ENCODE measurements at regions not wholly inside any gene's neighbourhood (a gene's known extent, or its start where the extent isn't known, plus 50 kb on each side); places are given as distances from the start of the nearest gene placed in this dataset.

- no peak for DNase-seq (ENCODE audit: low read depth in 1 of 2, low spot score in 2 of 2)
- H3K36me3 ChIP-seq: no peaks in the 10 kb centered on the region
- H3K4me1 ChIP-seq (replicated peaks): peaks cover 23% of the 10 kb centered on the region
- no peaks in the 10 kb centered on the region for H3K9me3 ChIP-seq (replicated peaks)
- H3K27me3 ChIP-seq (replicated peaks): no peaks in the 10 kb centered on the region
- H3K27ac ChIP-seq: no peak overlapping the region
- H3K4me3 ChIP-seq: no peak overlapping the region
Measured at GRCh38 chr2:8146132-8147005, 535.5 kb upstream of the ID2 start.

GRCh38 chr2:8148260-8149006 lies 533.4 kb upstream of the ID2 start:
- DNase-seq (ENCODE audit: low read depth in 1 of 2, low spot score in 2 of 2): peak; percentile 59 to 60
- Histone ChIP-seq H3K36me3 (no peaks in the 10 kb centered on the region), H3K9me3 (replicated peaks) (no peaks in the 10 kb centered on the region), H3K27ac (peak overlapping the region; percentile 50), H3K4me3 (no peak overlapping the region), H3K4me1 (replicated peaks) (peaks cover 23% of the 10 kb centered on the region), H3K27me3 (replicated peaks) (no peaks in the 10 kb centered on the region)

- Histone ChIP-seq H3K9me3 (replicated peaks) (no peaks in the 10 kb centered on the region), H3K27ac (0 out of 2 replicates have a peak overlapping the region, but pooled peaks have one; percentile 50), H3K36me3 (no peaks in the 10 kb centered on the region), H3K27me3 (replicated peaks) (no peaks in the 10 kb centered on the region), H3K4me1 (replicated peaks) (peaks cover 23% of the 10 kb centered on the region), H3K4me3 (no peak overlapping the region)
- DNase-seq (ENCODE audit: low read depth in 1 of 2, low spot score in 2 of 2): no peak
Measured at GRCh38 chr2:8149007-8149405, 532.9 kb upstream of the ID2 start.

- peaks cover 28% of the 10 kb centered on the region for H3K4me1 ChIP-seq (replicated peaks)
- H3K4me3 ChIP-seq: no peak overlapping the region
- H3K27ac ChIP-seq: no peak overlapping the region
- H3K36me3 ChIP-seq: no peaks in the 10 kb centered on the region
- DNase-seq (ENCODE audit: low read depth in 1 of 2, low spot score in 2 of 2): peak in 1 of 2 experiments; percentile 14
- no peaks in the 10 kb centered on the region for H3K9me3 ChIP-seq (replicated peaks)
- H3K27me3 ChIP-seq (replicated peaks): no peaks in the 10 kb centered on the region
Measured at GRCh38 chr2:8149985-8150539, 531.8 kb upstream of the ID2 start.

GRCh38 chr2:8151888-8152287 lies 530.0 kb upstream of the ID2 start:
- Histone ChIP-seq H3K4me3 (no peak overlapping the region), H3K27me3 (replicated peaks) (no peaks in the 10 kb centered on the region), H3K36me3 (no peaks in the 10 kb centered on the region), H3K9me3 (replicated peaks) (no peaks in the 10 kb centered on the region), H3K4me1 (replicated peaks) (peaks cover 32% of the 10 kb centered on the region), H3K27ac (no peak overlapping the region)
- DNase-seq (ENCODE audit: low read depth in 1 of 2, low spot score in 2 of 2): no peak

DNA sequence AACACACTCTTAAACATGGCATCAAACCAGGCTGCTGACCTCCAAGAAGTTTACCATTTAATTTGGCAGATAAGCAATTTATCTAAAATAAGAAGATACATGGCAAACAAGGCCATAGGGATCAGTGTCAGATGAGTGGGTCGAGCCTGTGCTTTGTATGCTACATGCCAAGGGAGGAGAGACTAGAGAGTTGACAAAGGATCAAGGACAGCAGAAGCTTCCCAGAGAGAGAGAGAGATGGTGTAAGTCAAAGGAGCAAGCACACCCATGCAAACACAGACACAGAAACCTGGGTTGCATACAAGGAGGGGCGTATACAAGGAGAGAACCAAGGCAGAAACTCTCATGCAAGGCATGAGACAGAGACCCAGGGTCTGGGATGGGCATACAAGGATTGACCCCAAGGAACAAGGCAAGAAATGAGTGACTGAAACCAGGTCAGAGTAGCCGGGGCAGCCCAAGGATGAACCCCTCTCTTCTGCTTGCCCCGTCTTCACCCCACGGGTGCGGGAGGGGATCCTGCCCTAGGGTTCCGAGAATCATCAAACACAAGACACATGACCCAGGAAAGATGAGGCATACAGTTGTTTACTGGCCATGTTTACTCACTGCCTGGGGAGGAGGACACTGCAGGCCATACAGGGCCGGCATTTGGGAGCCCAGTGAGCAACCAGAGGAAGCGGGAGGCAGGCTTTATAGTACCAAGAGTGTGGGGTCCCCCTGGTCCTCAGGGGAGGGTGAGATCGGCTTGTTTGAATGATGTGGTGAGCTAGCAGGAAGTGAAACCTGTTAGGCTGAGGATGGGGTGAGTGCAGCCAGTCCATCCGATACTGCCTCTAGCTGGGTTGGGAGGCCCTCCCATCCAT lies 529.2 kb upstream of the ID2 start:
- Histone ChIP-seq H3K4me1 (replicated peaks) (peaks cover 32% of the 10 kb centered on the region), H3K36me3 (no peaks in the 10 kb centered on the region), H3K9me3 (replicated peaks) (no peaks in the 10 kb centered on the region), H3K4me3 (no peak overlapping the region), H3K27ac (no peak overlapping the region), H3K27me3 (replicated peaks) (no peaks in the 10 kb centered on the region)
- DNase-seq (ENCODE audit: low read depth in 1 of 2, low spot score in 2 of 2): no peak

DNA sequence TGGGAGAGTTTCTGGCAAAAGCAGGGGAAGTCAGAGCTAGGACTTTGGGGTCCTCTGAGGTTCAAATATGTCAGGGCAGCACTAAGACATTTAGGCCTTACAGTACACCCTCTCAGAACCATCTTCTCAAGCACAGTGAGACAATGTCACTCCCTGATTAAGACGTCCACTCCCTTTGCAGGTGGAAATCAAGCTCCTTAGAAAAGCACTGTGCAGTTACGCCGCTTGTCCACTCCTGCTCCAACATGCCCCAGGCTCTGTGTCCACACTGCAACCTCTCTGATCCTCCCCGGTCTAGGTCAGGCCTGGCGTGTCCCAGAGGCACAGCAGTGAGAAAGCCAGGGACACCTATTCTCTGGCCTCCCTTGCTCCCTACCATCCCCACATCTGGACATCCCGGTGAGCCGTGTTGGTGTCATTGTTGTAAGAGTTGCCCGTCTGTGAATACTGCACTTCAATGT lies 528.6 kb upstream of the ID2 start:
- Histone ChIP-seq H3K27me3 (replicated peaks) (no peaks in the 10 kb centered on the region), H3K4me3 (no peak overlapping the region), H3K27ac (no peak overlapping the region), H3K36me3 (no peaks in the 10 kb centered on the region), H3K4me1 (replicated peaks) (peaks cover 28% of the 10 kb centered on the region), H3K9me3 (replicated peaks) (no peaks in the 10 kb centered on the region)
- no peak for DNase-seq (ENCODE audit: low read depth in 1 of 2, low spot score in 2 of 2)

GRCh38 chr2:8154270-8154669 lies 527.6 kb upstream of the ID2 start:
- Histone ChIP-seq H3K4me1 (replicated peaks) (peaks cover 18% of the 10 kb centered on the region), H3K27ac (no peak overlapping the region), H3K27me3 (replicated peaks) (no peaks in the 10 kb centered on the region), H3K36me3 (no peaks in the 10 kb centered on the region), H3K4me3 (no peak overlapping the region), H3K9me3 (replicated peaks) (no peaks in the 10 kb centered on the region)
- no peak for DNase-seq (ENCODE audit: low read depth in 1 of 2, low spot score in 2 of 2)

DNA sequence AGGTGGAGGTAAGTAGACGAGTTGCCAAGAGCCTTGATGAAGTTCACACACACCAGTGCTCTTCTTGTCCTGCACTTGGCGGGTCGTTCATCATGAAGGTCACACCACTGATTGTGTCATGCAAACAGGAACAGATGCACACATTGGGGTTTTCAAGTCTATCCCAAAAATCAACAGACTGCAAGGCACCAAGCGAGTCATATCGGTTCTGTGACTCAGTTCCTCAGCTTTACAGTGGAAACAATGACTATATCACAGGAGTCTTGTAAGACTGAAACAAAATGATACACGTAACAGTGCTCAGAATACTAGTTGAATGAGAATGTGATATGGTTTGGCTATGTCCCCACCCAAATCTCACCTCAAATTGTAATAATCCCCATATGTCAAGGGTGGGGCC lies 526.9 kb upstream of the ID2 start:
- peak in 1 of 2 experiments; percentile 4 for DNase-seq (ENCODE audit: low read depth in 1 of 2, low spot score in 2 of 2)
- no peaks in the 10 kb centered on the region for H3K36me3 ChIP-seq

GRCh38 chr2:8157621-8158430 lies 524.0 kb upstream of the ID2 start:
- H3K27me3 ChIP-seq (replicated peaks): no peaks in the 10 kb centered on the region
- H3K36me3 ChIP-seq: no peaks in the 10 kb centered on the region
- H3K9me3 ChIP-seq (replicated peaks): no peaks in the 10 kb centered on the region
- peaks cover 9% of the 10 kb centered on the region; the same call in 1 of the 2 replicates for H3K4me1 ChIP-seq (replicated peaks)
- H3K27ac ChIP-seq: no peak overlapping the region
- H3K4me3 ChIP-seq: no peak overlapping the region
- DNase-seq (ENCODE audit: low read depth in 1 of 2, low spot score in 2 of 2): no peak

More for the DNA sequence above, 526.9 kb upstream of the ID2 start:
- Histone ChIP-seq H3K27me3 (replicated peaks) (no peaks in the 10 kb centered on the region), H3K27ac (no peak overlapping the region), H3K4me3 (no peak overlapping the region), H3K9me3 (replicated peaks) (no peaks in the 10 kb centered on the region), H3K4me1 (replicated peaks) (peaks cover 14% of the 10 kb centered on the region)

GRCh38 chr2:8158711-8159110 lies 523.1 kb upstream of the ID2 start:
- H3K27ac ChIP-seq: no peak overlapping the region
- no peak for DNase-seq (ENCODE audit: low read depth in 1 of 2, low spot score in 2 of 2)
- H3K36me3 ChIP-seq: no peaks in the 10 kb centered on the region
- H3K27me3 ChIP-seq (replicated peaks): no peaks in the 10 kb centered on the region
- no peak overlapping the region for H3K4me3 ChIP-seq
- peaks cover 9% of the 10 kb centered on the region; the same call in 1 of the 2 replicates for H3K4me1 ChIP-seq (replicated peaks)
- H3K9me3 ChIP-seq (replicated peaks): no peaks in the 10 kb centered on the region

DNA sequence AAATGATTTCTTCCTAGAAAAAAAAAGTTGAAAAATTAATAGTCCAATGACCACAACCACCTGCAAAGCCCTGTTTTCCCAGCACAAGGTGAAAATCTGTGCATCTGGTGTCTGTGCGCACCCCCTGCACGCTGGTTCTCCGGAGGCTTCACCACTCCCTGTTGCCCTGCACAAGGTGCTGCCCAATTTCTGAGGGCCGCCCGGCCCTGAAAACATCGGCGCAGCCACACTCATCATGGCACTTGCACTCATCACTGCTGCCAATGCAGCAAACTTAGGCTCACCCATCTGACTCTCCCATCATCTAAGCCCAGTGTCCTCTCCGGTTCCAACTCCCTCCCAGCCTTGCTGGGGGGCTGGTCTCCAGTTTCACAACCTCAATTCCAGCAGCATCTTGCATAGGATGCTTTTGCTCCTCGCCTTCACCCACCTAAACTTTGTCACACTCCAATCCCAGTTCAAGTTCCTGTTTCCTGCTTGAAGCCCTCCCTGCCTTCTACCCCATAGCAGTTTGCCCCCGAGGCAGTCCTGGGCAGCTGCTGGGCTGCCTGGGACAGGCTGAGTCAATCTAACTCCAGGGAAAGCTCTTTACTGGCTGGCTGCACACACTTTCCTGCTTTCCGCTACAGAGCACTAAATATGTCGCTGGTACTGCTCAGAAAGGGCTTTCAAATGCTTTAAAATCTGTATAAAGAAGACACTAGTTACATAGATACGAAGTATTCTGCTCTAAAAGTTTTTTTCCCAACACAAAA lies 522.5 kb upstream of the ID2 start:
- no peaks in the 10 kb centered on the region for H3K36me3 ChIP-seq
- DNase-seq (ENCODE audit: low read depth in 1 of 2, low spot score in 2 of 2): no peak
- H3K9me3 ChIP-seq (replicated peaks): no peaks in the 10 kb centered on the region
- H3K4me3 ChIP-seq: no peak overlapping the region
- no peak overlapping the region for H3K27ac ChIP-seq
- H3K4me1 ChIP-seq (replicated peaks): peaks cover 9% of the 10 kb centered on the region; the same call in 1 of the 2 replicates
- no peaks in the 10 kb centered on the region for H3K27me3 ChIP-seq (replicated peaks)

Measured in SJSA1 (cell line).